ENCODE measurements at regions not wholly inside any gene's neighbourhood (a gene's known extent, or its start where the extent isn't known, plus 50 kb on each side); places are given as distances from the start of the nearest gene placed in this dataset.

GRCh38 chr9:99300103-99300439, 78.0 kb downstream of the SEC61B start:
- H3K9me3 ChIP-seq: no peaks in the 10 kb centered on the region
- 0% methylated on average over 1 of the region's 1 CpG for WGBS
- intact Hi-C loops (cut with DNase I): no loop called here
- DNase-seq (ENCODE audit: low spot score): no peak
- no peak overlapping the region for H3K4me3 ChIP-seq
- TF ChIP-seq CTCF (IDR thresholded peaks at IDR 0.05) (no peak), POLR2AphosphoS5 (IDR thresholded peaks at IDR 0.05) (no peak), POLR2A (IDR thresholded peaks at IDR 0.05) (no peak)
- H3K27ac ChIP-seq: no peak overlapping the region
- no peaks in the 10 kb centered on the region for H3K36me3 ChIP-seq
- H3K27me3 ChIP-seq (replicated peaks; ENCODE audit: insufficient read depth): no peaks in the 10 kb centered on the region
- no peaks in the 10 kb centered on the region for H3K4me1 ChIP-seq (replicated peaks)

- H3K4me3 ChIP-seq: no peak overlapping the region
- intact Hi-C loops (cut with DNase I): no loop called here
- no peak for TF ChIP-seq CTCF (IDR thresholded peaks at IDR 0.05)
- TF ChIP-seq POLR2A (IDR thresholded peaks at IDR 0.05): no peak
- TF ChIP-seq POLR2AphosphoS5 (IDR thresholded peaks at IDR 0.05): no peak
- WGBS: 75% methylated on average over 3 of the region's 3 CpGs
- H3K27ac ChIP-seq: no peak overlapping the region
- no peaks in the 10 kb centered on the region for H3K27me3 ChIP-seq (replicated peaks; ENCODE audit: insufficient read depth)
- DNase-seq (ENCODE audit: low spot score): no peak
- no peaks in the 10 kb centered on the region for H3K36me3 ChIP-seq
- no peaks in the 10 kb centered on the region for H3K9me3 ChIP-seq
- no peaks in the 10 kb centered on the region for H3K4me1 ChIP-seq (replicated peaks)
These were observed 78.5 kb downstream of the SEC61B start for GRCh38 chr9:99300603-99301002.

- no peaks in the 10 kb centered on the region for H3K9me3 ChIP-seq
- no peaks in the 10 kb centered on the region for H3K4me1 ChIP-seq (replicated peaks)
- intact Hi-C loops (cut with DNase I): no loop called here
- no peak for TF ChIP-seq POLR2AphosphoS5 (IDR thresholded peaks at IDR 0.05)
- no peak for DNase-seq (ENCODE audit: low spot score)
- 77% methylated on average over 6 of the region's 6 CpGs for WGBS
- H3K27ac ChIP-seq: no peak overlapping the region
- H3K27me3 ChIP-seq (replicated peaks; ENCODE audit: insufficient read depth): no peaks in the 10 kb centered on the region
- no peak overlapping the region for H3K4me3 ChIP-seq
- no peaks in the 10 kb centered on the region for H3K36me3 ChIP-seq
These were observed 81.1 kb downstream of the SEC61B start for GRCh38 chr9:99303177-99303576.

- Histone ChIP-seq H3K36me3 (no peaks in the 10 kb centered on the region), H3K9me3 (no peaks in the 10 kb centered on the region), H3K4me3 (no peak overlapping the region), H3K27ac (no peak overlapping the region), H3K27me3 (replicated peaks; ENCODE audit: insufficient read depth) (no peaks in the 10 kb centered on the region), H3K4me1 (replicated peaks) (no peaks in the 10 kb centered on the region)
- WGBS: 92% methylated on average over 7 of the region's 8 CpGs
- no peak for DNase-seq (ENCODE audit: low spot score)
- TF ChIP-seq POLR2A (IDR thresholded peaks at IDR 0.05): no peak
- no peak for TF ChIP-seq CTCF (IDR thresholded peaks at IDR 0.05)
- intact Hi-C loops (cut with DNase I): no loop called here
These were observed 83.0 kb downstream of the SEC61B start for GRCh38 chr9:99305124-99305523.

GRCh38 chr9:99305820-99306811, 84.0 kb downstream of the SEC61B start:
- no peaks in the 10 kb centered on the region for H3K4me1 ChIP-seq (replicated peaks)
- H3K27me3 ChIP-seq (replicated peaks; ENCODE audit: insufficient read depth): no peaks in the 10 kb centered on the region
- H3K27ac ChIP-seq: no peak overlapping the region
- no peak overlapping the region for H3K4me3 ChIP-seq
- no peaks in the 10 kb centered on the region for H3K9me3 ChIP-seq
- no peaks in the 10 kb centered on the region for H3K36me3 ChIP-seq
- 89% methylated on average over 41 of the region's 41 CpGs for WGBS
- no peak for DNase-seq (ENCODE audit: low spot score)
- intact Hi-C loops (cut with DNase I): no loop called here
- no peak for TF ChIP-seq POLR2A (IDR thresholded peaks at IDR 0.05)
- TF ChIP-seq POLR2AphosphoS5 (IDR thresholded peaks at IDR 0.05): no peak
- no peak for TF ChIP-seq CTCF (IDR thresholded peaks at IDR 0.05)
